HCT116 (cell line): ENCODE measurements at regions not wholly inside any gene's neighbourhood (a gene's known extent, or its start where the extent isn't known, plus 50 kb on each side); places are given as distances from the start of the nearest gene placed in this dataset.

ENCODE experiments used
- ATAC-seq: fragments of 200-7000 bp; cut with Tn5 transposase; 2 replicates; pipeline ENCODE4 v1.9.1; 2020; ENCODE audit warnings: mild to moderate bottlenecking, moderate library complexity
- BruUV-seq: library from RNA; stranded (reverse); fragments of 400-500 nt; replicated peaks from 2 replicates; lab custom pipeline; 2021; lab: Mats Ljungman, UMichigan
- CTCF ChIA-PET: fragments of 300-600 bp; sonication (Branson Sonifier 250); formaldehyde crosslinking; loops from one replicate; lab custom pipeline; 2021; ENCODE audit warnings: antibody characterized with exemption; lab: Charles Lee
- POLR2A ChIA-PET: fragments of 300-600, 350-600 bp; sonication (Branson Sonifier 250); formaldehyde crosslinking; loops from one replicate; lab custom pipeline; 2021; ENCODE audit warnings: antibody characterized with exemption; lab: Charles Lee
- RAD21 ChIA-PET, 2 experiments: fragments of 300-600 bp; sonication (Branson Sonifier 250); formaldehyde crosslinking; loops; one replicate each; lab custom pipeline; 2023; ENCODE audit warnings: low total read pairs in 2 of 2; ENCODE audit not compliant: uncharacterized antibody in 2 of 2, unreplicated experiment in 2 of 2, low non-redundant PET in 1 of 2; lab: Charles Lee
- DNase-seq: peaks from one replicate; pipeline ENCODE4 v3.0.0-alpha.2; 2010; ENCODE audit warnings: low read depth, low spot score
- H2AFZ ChIP-seq: fragments of 200-600 bp; shearing (Covaris generic), sonication (generic); 2 replicates; pipeline ENCODE4 v1.6.1; 2017; ENCODE audit warnings: low read depth, mixed run types, mixed read lengths, antibody characterized with exemption, low read length; ENCODE audit not compliant: poor library complexity, severe bottlenecking
- H3K27ac ChIP-seq: 2 replicates; pipeline ENCODE4 v1.5.1; 2012; ENCODE audit warnings: low read depth, low read length
- H3K27me3 ChIP-seq: fragments of 200-600 bp; sonication (generic); 2 replicates; pipeline ENCODE4 v1.6.1; 2016; ENCODE audit warnings: mixed run types, low read length, mixed read lengths; ENCODE audit not compliant: insufficient read depth
- H3K36me3 ChIP-seq, 2 experiments: fragments of 200-500 bp in 1 of 2; fragments of 200-600 bp in 1 of 2; sonication (Bioruptor generic) in 1 of 2; sonication (generic) in 1 of 2; 2 replicates each; pipeline versions ENCODE4 v1.5.1 to v1.6.1; 2014 to 2016; ENCODE audit warnings: low read length in 2 of 2, inconsistent platforms in 1 of 2, mixed read lengths in 1 of 2, mixed run types in 1 of 2; ENCODE audit not compliant: insufficient read depth in 2 of 2, control insufficient read depth in 1 of 2
- H3K4me1 ChIP-seq, 2 experiments: fragments of 200-600 bp in 1 of 2; sonication (generic) in 1 of 2; 2 replicates each; pipeline versions ENCODE4 v1.5.1 to v1.6.1; 2012 to 2017; ENCODE audit warnings: low read length in 2 of 2, inconsistent platforms in 1 of 2, mild to moderate bottlenecking in 1 of 2, mixed read lengths in 1 of 2, mixed run types in 1 of 2, moderate library complexity in 1 of 2; ENCODE audit not compliant: insufficient read depth in 2 of 2, control insufficient read depth in 1 of 2
- H3K4me2 ChIP-seq: fragments of 200-600 bp; sonication (generic); 2 replicates; pipeline ENCODE4 v1.6.1; 2017; ENCODE audit warnings: mixed run types, low read length, mixed read lengths
- H3K4me3 ChIP-seq, 2 experiments: fragments of 200-600 bp in 1 of 2; sonication (generic) in 1 of 2; replicated peaks in 1 of 2; 2 replicates each; pipeline ENCODE4 v1.5.1; 2011 to 2016; ENCODE audit warnings: low read length in 2 of 2, control low read depth in 1 of 2, low read depth in 1 of 2, mild to moderate bottlenecking in 1 of 2, mixed read lengths in 1 of 2, mixed run types in 1 of 2
- H3K79me2 ChIP-seq: fragments of 200-600 bp; sonication (generic); 2 replicates; pipeline ENCODE4 v1.6.1; 2017; ENCODE audit warnings: mild to moderate bottlenecking, mixed run types, low read length, moderate library complexity, mixed read lengths; ENCODE audit not compliant: insufficient read depth
- H3K9ac ChIP-seq: fragments of 200-600 bp; sonication (generic); 2 replicates; pipeline ENCODE4 v1.6.1; 2016; ENCODE audit warnings: low read length, mixed read lengths
- H3K9me2 ChIP-seq: fragments of 200-600 bp; sonication (generic), shearing (Covaris generic); 2 replicates; pipeline ENCODE4 v1.6.1; 2017; ENCODE audit warnings: mixed run types, mild to moderate bottlenecking, moderate library complexity; ENCODE audit not compliant: insufficient read depth
- H3K9me3 ChIP-seq, 2 experiments: fragments of 200-500 bp in 1 of 2; fragments of 200-600 bp in 1 of 2; sonication (Bioruptor generic) in 1 of 2; sonication (generic) in 1 of 2; 2 replicates each; pipeline ENCODE4 v1.6.1; 2014 to 2017; ENCODE audit warnings: low read length in 2 of 2, mixed read lengths in 2 of 2, inconsistent platforms in 1 of 2, low read depth in 1 of 2, mild to moderate bottlenecking in 1 of 2, mixed run types in 1 of 2, moderate library complexity in 1 of 2; ENCODE audit not compliant: control insufficient read depth in 1 of 2, insufficient read depth in 1 of 2
- H4K20me1 ChIP-seq: fragments of 200-600 bp; sonication (generic), shearing (Covaris generic); 2 replicates; pipeline ENCODE4 v1.6.1; 2017; ENCODE audit warnings: mixed run types, mild to moderate bottlenecking, moderate library complexity; ENCODE audit not compliant: insufficient read depth
- CBX3 ChIP-seq: IDR thresholded peaks from 2 replicates; pipeline ENCODE4 v1.6.1; 2012; ENCODE audit warnings: low read depth
- CEBPB ChIP-seq: IDR thresholded peaks from 2 replicates; pipeline ENCODE4 v1.6.1; 2012; ENCODE audit warnings: low read depth
- EGR1 ChIP-seq: IDR thresholded peaks from 2 replicates; pipeline ENCODE4 v1.6.1; 2012; ENCODE audit warnings: low read depth
- EZH2 ChIP-seq: fragments of 200-600 bp; sonication (generic); IDR thresholded peaks from 2 replicates; pipeline ENCODE4 v1.6.1; 2017; ENCODE audit warnings: antibody characterized with exemption, mixed run types
- FOSL1 ChIP-seq: IDR thresholded peaks from 2 replicates; pipeline ENCODE4 v1.6.1; 2012; ENCODE audit warnings: low read depth
- JUND ChIP-seq: IDR thresholded peaks from 2 replicates; pipeline ENCODE4 v1.6.1; 2012
- POLR2A ChIP-seq: IDR thresholded peaks from 2 replicates; pipeline ENCODE4 v1.7.0; 2011; ENCODE audit warnings: borderline replicate concordance; ENCODE audit not compliant: insufficient read depth, insufficient read length; ENCODE audit errors: extremely low read depth
- RAD21 ChIP-seq: IDR thresholded peaks from 2 replicates; pipeline ENCODE4 v1.6.1; 2012; ENCODE audit warnings: low read depth, mild to moderate bottlenecking
- SIN3A ChIP-seq: IDR thresholded peaks from 2 replicates; pipeline ENCODE4 v1.6.1; 2012; ENCODE audit warnings: low read depth
- SP1 ChIP-seq: IDR thresholded peaks from 2 replicates; pipeline ENCODE4 v1.6.1; 2012; ENCODE audit warnings: low read depth
- SRF ChIP-seq: IDR thresholded peaks from 2 replicates; pipeline ENCODE4 v1.6.1; 2012; ENCODE audit warnings: low read depth
- TCF7L2 ChIP-seq: IDR thresholded peaks from 2 replicates; pipeline ENCODE4 v1.7.0; 2011; ENCODE audit warnings: borderline replicate concordance, inconsistent platforms; ENCODE audit not compliant: insufficient read depth, insufficient read length; ENCODE audit errors: extremely low read depth
- YY1 ChIP-seq: IDR thresholded peaks from 2 replicates; pipeline ENCODE4 v1.6.1; 2011; ENCODE audit warnings: low read length, low read depth, moderate library complexity, mild to moderate bottlenecking; ENCODE audit not compliant: insufficient replicate concordance; ENCODE audit errors: extremely low read depth
- ZNF274 ChIP-seq: fragments of 200-500 bp; sonication (Bioruptor generic); IDR thresholded peaks from 2 replicates; pipeline ENCODE4 v1.6.1; 2014; ENCODE audit warnings: mild to moderate bottlenecking, low read depth, low read length, inconsistent platforms
- intact Hi-C: fragments of 100-400 bp; cut with micrococcal nuclease; formaldehyde crosslinking; loops from 2 replicates; pipeline ENCODE4 v1.10.0; 2022
- TF ChIP-seq, protein P1 (sequence below): IDR thresholded peaks from 2 replicates; pipeline ENCODE4 v1.6.1; 2011; ENCODE audit warnings: mild to moderate bottlenecking, low read length, moderate library complexity; ENCODE audit not compliant: insufficient replicate concordance; ENCODE audit errors: extremely low read depth
- TF ChIP-seq, protein P2 (sequence below): IDR thresholded peaks from 2 replicates; pipeline ENCODE4 v1.6.1; 2012
- TF ChIP-seq, protein P3 (sequence below), 3 experiments: fragments of 200-600 bp in 1 of 3; sonication (generic) in 1 of 3; IDR thresholded peaks in 2 of 3; conservative IDR thresholded peaks in 1 of 3; 2 replicates each; pipeline ENCODE4 v1.5.1; 2012 to 2017; ENCODE audit warnings: low read depth in 2 of 3, low read length in 2 of 3, antibody characterized with exemption in 1 of 3, borderline replicate concordance in 1 of 3, control low read depth in 1 of 3, mild to moderate bottlenecking in 1 of 3, mixed read lengths in 1 of 3, mixed run types in 1 of 3, moderate library complexity in 1 of 3; ENCODE audit not compliant: insufficient read depth in 1 of 3
- TF ChIP-seq, protein P4 (sequence below): IDR thresholded peaks from 2 replicates; pipeline ENCODE4 v1.6.1; 2012; ENCODE audit warnings: low read depth

DNA sequence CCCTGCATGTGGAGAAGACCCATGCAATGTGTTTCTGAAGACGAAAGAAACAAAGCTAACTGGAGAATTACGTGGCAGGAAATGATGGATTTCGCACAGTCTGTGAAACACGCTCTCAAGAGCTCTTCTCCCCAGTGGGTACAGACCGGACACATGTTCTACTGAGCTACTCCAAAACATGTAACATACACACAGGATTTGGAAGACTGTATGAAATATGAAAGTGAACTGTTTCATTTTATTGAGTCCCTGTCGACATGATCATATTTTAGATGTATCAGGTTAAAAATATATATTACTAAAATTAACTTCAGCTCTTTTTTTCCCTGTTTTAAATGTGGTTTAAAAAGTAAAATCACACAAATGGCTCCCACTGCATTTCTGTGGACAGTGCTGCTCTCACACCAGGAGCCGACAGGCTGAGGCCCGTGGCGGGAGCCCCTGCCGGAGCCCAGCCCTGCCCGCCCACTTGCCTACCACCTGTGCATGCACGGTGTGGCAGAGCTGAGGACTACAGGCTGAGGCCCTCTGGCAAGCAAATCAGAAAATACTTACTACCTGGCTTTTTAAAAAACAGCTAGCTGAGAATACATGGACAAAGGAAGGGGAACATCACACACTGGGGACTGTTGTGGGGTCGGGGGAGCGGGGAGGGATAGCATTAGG lies 58.9 kb upstream of the NXT1 start:
- POLR2A ChIA-PET, result no interaction called here
- Histone ChIP-seq H3K4me2 (no peak overlapping the region), H3K27me3 (peaks cover 52% of the 10 kb centered on the region), H3K36me3 (no peaks in the 10 kb centered on the region), H3K9me3 (no peaks in the 10 kb centered on the region), H3K4me1 (no peaks in the 10 kb centered on the region), H3K4me3 (no peak overlapping the region), H3K79me2 (no peaks in the 10 kb centered on the region), H4K20me1 (no peaks in the 10 kb centered on the region), H3K9me2 (no peaks in the 10 kb centered on the region), H3K27ac (no peak overlapping the region), H3K9ac (no peak overlapping the region), H2AFZ (no peak overlapping the region)
- DNase-seq (no peak), ATAC-seq (no peak)
- CTCF ChIA-PET, result no interaction called here
- intact Hi-C loops, result no loop called here
- RAD21 ChIA-PET, result no interaction called here
- TF ChIP-seq TCF7L2, result no peak
- TF ChIP-seq, protein P1, sequence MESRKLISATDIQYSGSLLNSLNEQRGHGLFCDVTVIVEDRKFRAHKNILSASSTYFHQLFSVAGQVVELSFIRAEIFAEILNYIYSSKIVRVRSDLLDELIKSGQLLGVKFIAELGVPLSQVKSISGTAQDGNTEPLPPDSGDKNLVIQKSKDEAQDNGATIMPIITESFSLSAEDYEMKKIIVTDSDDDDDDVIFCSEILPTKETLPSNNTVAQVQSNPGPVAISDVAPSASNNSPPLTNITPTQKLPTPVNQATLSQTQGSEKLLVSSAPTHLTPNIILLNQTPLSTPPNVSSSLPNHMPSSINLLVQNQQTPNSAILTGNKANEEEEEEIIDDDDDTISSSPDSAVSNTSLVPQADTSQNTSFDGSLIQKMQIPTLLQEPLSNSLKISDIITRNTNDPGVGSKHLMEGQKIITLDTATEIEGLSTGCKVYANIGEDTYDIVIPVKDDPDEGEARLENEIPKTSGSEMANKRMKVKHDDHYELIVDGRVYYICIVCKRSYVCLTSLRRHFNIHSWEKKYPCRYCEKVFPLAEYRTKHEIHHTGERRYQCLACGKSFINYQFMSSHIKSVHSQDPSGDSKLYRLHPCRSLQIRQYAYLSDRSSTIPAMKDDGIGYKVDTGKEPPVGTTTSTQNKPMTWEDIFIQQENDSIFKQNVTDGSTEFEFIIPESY, result no peak
- TF ChIP-seq SP1, result no peak
- no peak for TF ChIP-seq SIN3A
- TF ChIP-seq POLR2A, result no peak
- TF ChIP-seq, protein P2, sequence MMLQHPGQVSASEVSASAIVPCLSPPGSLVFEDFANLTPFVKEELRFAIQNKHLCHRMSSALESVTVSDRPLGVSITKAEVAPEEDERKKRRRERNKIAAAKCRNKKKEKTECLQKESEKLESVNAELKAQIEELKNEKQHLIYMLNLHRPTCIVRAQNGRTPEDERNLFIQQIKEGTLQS, result no peak
- no peak for TF ChIP-seq RAD21
- TF ChIP-seq, protein P3, sequence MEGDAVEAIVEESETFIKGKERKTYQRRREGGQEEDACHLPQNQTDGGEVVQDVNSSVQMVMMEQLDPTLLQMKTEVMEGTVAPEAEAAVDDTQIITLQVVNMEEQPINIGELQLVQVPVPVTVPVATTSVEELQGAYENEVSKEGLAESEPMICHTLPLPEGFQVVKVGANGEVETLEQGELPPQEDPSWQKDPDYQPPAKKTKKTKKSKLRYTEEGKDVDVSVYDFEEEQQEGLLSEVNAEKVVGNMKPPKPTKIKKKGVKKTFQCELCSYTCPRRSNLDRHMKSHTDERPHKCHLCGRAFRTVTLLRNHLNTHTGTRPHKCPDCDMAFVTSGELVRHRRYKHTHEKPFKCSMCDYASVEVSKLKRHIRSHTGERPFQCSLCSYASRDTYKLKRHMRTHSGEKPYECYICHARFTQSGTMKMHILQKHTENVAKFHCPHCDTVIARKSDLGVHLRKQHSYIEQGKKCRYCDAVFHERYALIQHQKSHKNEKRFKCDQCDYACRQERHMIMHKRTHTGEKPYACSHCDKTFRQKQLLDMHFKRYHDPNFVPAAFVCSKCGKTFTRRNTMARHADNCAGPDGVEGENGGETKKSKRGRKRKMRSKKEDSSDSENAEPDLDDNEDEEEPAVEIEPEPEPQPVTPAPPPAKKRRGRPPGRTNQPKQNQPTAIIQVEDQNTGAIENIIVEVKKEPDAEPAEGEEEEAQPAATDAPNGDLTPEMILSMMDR (IDR thresholded peaks at IDR 0.05 in 2 of 3, conservative IDR thresholded peaks at IDR 0.05 in 1 of 3; ENCODE audit: borderline replicate concordance in 1 of 3, insufficient read depth in 1 of 3, low read depth in 2 of 3, low read length in 2 of 3), result no peak
- TF ChIP-seq EGR1, result no peak
- TF ChIP-seq SRF, result no peak
- no peak for TF ChIP-seq YY1
- TF ChIP-seq, protein P4, sequence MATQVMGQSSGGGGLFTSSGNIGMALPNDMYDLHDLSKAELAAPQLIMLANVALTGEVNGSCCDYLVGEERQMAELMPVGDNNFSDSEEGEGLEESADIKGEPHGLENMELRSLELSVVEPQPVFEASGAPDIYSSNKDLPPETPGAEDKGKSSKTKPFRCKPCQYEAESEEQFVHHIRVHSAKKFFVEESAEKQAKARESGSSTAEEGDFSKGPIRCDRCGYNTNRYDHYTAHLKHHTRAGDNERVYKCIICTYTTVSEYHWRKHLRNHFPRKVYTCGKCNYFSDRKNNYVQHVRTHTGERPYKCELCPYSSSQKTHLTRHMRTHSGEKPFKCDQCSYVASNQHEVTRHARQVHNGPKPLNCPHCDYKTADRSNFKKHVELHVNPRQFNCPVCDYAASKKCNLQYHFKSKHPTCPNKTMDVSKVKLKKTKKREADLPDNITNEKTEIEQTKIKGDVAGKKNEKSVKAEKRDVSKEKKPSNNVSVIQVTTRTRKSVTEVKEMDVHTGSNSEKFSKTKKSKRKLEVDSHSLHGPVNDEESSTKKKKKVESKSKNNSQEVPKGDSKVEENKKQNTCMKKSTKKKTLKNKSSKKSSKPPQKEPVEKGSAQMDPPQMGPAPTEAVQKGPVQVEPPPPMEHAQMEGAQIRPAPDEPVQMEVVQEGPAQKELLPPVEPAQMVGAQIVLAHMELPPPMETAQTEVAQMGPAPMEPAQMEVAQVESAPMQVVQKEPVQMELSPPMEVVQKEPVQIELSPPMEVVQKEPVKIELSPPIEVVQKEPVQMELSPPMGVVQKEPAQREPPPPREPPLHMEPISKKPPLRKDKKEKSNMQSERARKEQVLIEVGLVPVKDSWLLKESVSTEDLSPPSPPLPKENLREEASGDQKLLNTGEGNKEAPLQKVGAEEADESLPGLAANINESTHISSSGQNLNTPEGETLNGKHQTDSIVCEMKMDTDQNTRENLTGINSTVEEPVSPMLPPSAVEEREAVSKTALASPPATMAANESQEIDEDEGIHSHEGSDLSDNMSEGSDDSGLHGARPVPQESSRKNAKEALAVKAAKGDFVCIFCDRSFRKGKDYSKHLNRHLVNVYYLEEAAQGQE, result no peak
- no peak for TF ChIP-seq JUND
- TF ChIP-seq FOSL1, result no peak
- no peak for TF ChIP-seq ZNF274
- TF ChIP-seq CEBPB, result no peak
- TF ChIP-seq EZH2, result no peak
- TF ChIP-seq CBX3, result no peak
- no TSS peak for BruUV-seq
